GM18907 (cell line): ENCODE measurements at regions not wholly inside any gene's neighbourhood (a gene's known extent, or its start where the extent isn't known, plus 50 kb on each side); places are given as distances from the start of the nearest gene placed in this dataset.
"Not testable (repeated sequence)": the region's sequence is repeated elsewhere in the genome, so short reads cannot be mapped to it uniquely, and the experiment has no call there.

Experiments used
- ATAC-seq: cut with Tn5 transposase; IDR thresholded peaks from one replicate; pipeline ENCODE4 v1.9.1; 2021; ENCODE audit warnings: mild to moderate bottlenecking, moderate library complexity; ENCODE audit not compliant: unreplicated experiment

- ATAC-seq, result no peak
Observed at GRCh38 chr2:221777119-221777518, 205.0 kb upstream of the EPHA4 start.

- no peak for ATAC-seq
Observed at GRCh38 chr2:221775096-221775495, 203.0 kb upstream of the EPHA4 start.

GRCh38 chr2:221774136-221774535 lies 202.0 kb upstream of the EPHA4 start:
- ATAC-seq, result no peak

GRCh38 chr2:221771297-221771696 lies 199.2 kb upstream of the EPHA4 start:
- ATAC-seq, result no peak

- ATAC-seq, result no peak
Observed at GRCh38 chr2:221767106-221768012, 195.3 kb upstream of the EPHA4 start.

GRCh38 chr2:221762496-221762895 lies 190.4 kb upstream of the EPHA4 start:
- ATAC-seq, result no peak

GRCh38 chr2:221761260-221761659 lies 189.2 kb upstream of the EPHA4 start:
- ATAC-seq, result no peak

- no peak for ATAC-seq
Observed at GRCh38 chr2:221758076-221758475, 186.0 kb upstream of the EPHA4 start.

GRCh38 chr2:221753401-221753800 lies 181.3 kb upstream of the EPHA4 start:
- ATAC-seq, result no peak

GRCh38 chr2:221752781-221753180 lies 180.7 kb upstream of the EPHA4 start:
- ATAC-seq, result no peak

GRCh38 chr2:221750316-221750715 lies 178.2 kb upstream of the EPHA4 start:
- ATAC-seq, result no peak

GRCh38 chr2:221747289-221747972 lies 175.3 kb upstream of the EPHA4 start:
- ATAC-seq, result peak; percentile 91

- no peak for ATAC-seq
Observed at GRCh38 chr2:221741496-221742211, 169.6 kb upstream of the EPHA4 start.

GRCh38 chr2:221731432-221732145 lies 159.5 kb upstream of the EPHA4 start:
- ATAC-seq, result peak; percentile 97

- no peak for ATAC-seq
Observed at GRCh38 chr2:221726894-221727513, 154.9 kb upstream of the EPHA4 start.

- ATAC-seq, result no peak
Observed at GRCh38 chr2:221724631-221725203, 152.6 kb upstream of the EPHA4 start.

GRCh38 chr2:221724117-221724516 lies 152.0 kb upstream of the EPHA4 start:
- not testable (repeated sequence) for ATAC-seq

GRCh38 chr2:221716426-221717303 lies 144.6 kb upstream of the EPHA4 start:
- no peak for ATAC-seq
